Kidney glomerular epithelial cell (primary cell): ENCODE measurements at regions not wholly inside any gene's neighbourhood (a gene's known extent, or its start where the extent isn't known, plus 50 kb on each side); places are given as distances from the start of the nearest gene placed in this dataset.
"Not testable (repeated sequence)": the region's sequence is repeated elsewhere in the genome, so short reads cannot be mapped to it uniquely, and the experiment has no call there.

Source experiments
- DNase-seq: peaks from one replicate; lab custom pipeline; 2025; lab: John Stamatoyannopoulos, UW

GRCh38 chr3:82165266-82165665, 403.8 kb upstream of the GBE1 start:
- DNase-seq: no peak

GRCh38 chr3:82163907-82164520, 402.6 kb upstream of the GBE1 start:
- DNase-seq: no peak

GRCh38 chr3:82157952-82158351, 396.5 kb upstream of the GBE1 start:
- peak; percentile 79 for DNase-seq

GRCh38 chr3:82153892-82154291, 392.4 kb upstream of the GBE1 start:
- DNase-seq: not testable (repeated sequence)

- no peak for DNase-seq
Measured at GRCh38 chr3:82145742-82146141, 384.3 kb upstream of the GBE1 start.

- no peak for DNase-seq
Measured at GRCh38 chr3:82144811-82145210, 383.4 kb upstream of the GBE1 start.

- DNase-seq: no peak
Measured at GRCh38 chr3:82143661-82144412, 382.4 kb upstream of the GBE1 start.

- DNase-seq: no peak
Measured at GRCh38 chr3:82141592-82141991, 380.1 kb upstream of the GBE1 start.

- no peak for DNase-seq
Measured at GRCh38 chr3:82137861-82138260, 376.4 kb upstream of the GBE1 start.

- no peak for DNase-seq
Measured at GRCh38 chr3:82137050-82137449, 375.6 kb upstream of the GBE1 start.

- DNase-seq: peak; percentile 42
Measured at GRCh38 chr3:82133070-82133606, 371.7 kb upstream of the GBE1 start.

GRCh38 chr3:82132210-82133069, 371.0 kb upstream of the GBE1 start:
- DNase-seq: peak; percentile 24

GRCh38 chr3:82130046-82130445, 368.6 kb upstream of the GBE1 start:
- DNase-seq: no peak

- DNase-seq: no peak
Measured at GRCh38 chr3:82129221-82129801, 367.9 kb upstream of the GBE1 start.

GRCh38 chr3:82128271-82128670, 366.8 kb upstream of the GBE1 start:
- DNase-seq: no peak

- no peak for DNase-seq
Measured at GRCh38 chr3:82122554-82123345, 361.3 kb upstream of the GBE1 start.

- DNase-seq: no peak
Measured at GRCh38 chr3:82114589-82114988, 353.1 kb upstream of the GBE1 start.

- DNase-seq: not testable (repeated sequence)
Measured at GRCh38 chr3:82110721-82111120, 349.3 kb upstream of the GBE1 start.

- no peak for DNase-seq
Measured at GRCh38 chr3:82103241-82103640, 341.8 kb upstream of the GBE1 start.

GRCh38 chr3:82100378-82100777, 338.9 kb upstream of the GBE1 start:
- DNase-seq: peak; percentile 83

- DNase-seq: no peak
Measured at GRCh38 chr3:82093641-82094040, 332.2 kb upstream of the GBE1 start.
